Keratinocyte (primary cell): ENCODE measurements at regions not wholly inside any gene's neighbourhood (a gene's known extent, or its start where the extent isn't known, plus 50 kb on each side); places are given as distances from the start of the nearest gene placed in this dataset.

ENCODE experiments used
- DNase-seq: peaks from one replicate; pipeline ENCODE4 v3.0.0-alpha.2; 2011; ENCODE audit warnings: low read depth, missing footprints, low spot score
- FAIRE-seq: peaks from 2 replicates; lab custom pipeline; 2011; peaks lifted over from hg19 to GRCh38; lab: Jason Lieb, UNC
- H2AFZ ChIP-seq: 2 replicates; pipeline ENCODE4 v1.6.0; 2012; ENCODE audit warnings: low read length, control low read depth, inconsistent platforms; ENCODE audit not compliant: control insufficient read depth
- H3K27ac ChIP-seq: 2 replicates; pipeline ENCODE4 v1.5.1; 2011; ENCODE audit warnings: low read length; ENCODE audit not compliant: control insufficient read depth, insufficient read depth
- H3K27me3 ChIP-seq: 3 replicates; pipeline ENCODE4 v1.6.0; 2011; ENCODE audit warnings: low read length; ENCODE audit not compliant: control insufficient read depth, insufficient read depth; ENCODE audit errors: extremely low read depth
- H3K36me3 ChIP-seq, 2 experiments: 2 replicates in 1 of 2; 3 replicates in 1 of 2; pipeline ENCODE4 v1.5.1; 2011; ENCODE audit warnings: low read length in 2 of 2, mild to moderate bottlenecking in 1 of 2; ENCODE audit not compliant: control insufficient read depth in 2 of 2, insufficient read depth in 2 of 2; ENCODE audit errors: extremely low read depth in 1 of 2
- H3K4me1 ChIP-seq: 3 replicates; pipeline ENCODE4 v1.5.1; 2011; ENCODE audit warnings: low read length; ENCODE audit not compliant: control insufficient read depth, insufficient read depth; ENCODE audit errors: extremely low read depth
- H3K4me2 ChIP-seq: 3 replicates; pipeline ENCODE4 v1.6.0; 2011; ENCODE audit warnings: low read depth, low read length; ENCODE audit not compliant: control insufficient read depth, insufficient read depth; ENCODE audit errors: extremely low read depth
- H3K4me3 ChIP-seq, 3 experiments: fragments of 200-600 bp in 1 of 3; sonication (generic) in 1 of 3; 2 replicates in 2 of 3; 3 replicates in 1 of 3; pipeline ENCODE4 v1.5.1; 2011 to 2016; ENCODE audit warnings: low read length in 3 of 3, mild to moderate bottlenecking in 3 of 3, control low read depth in 2 of 3, inconsistent platforms in 1 of 3, low read depth in 1 of 3, mixed read lengths in 1 of 3, mixed run types in 1 of 3, moderate library complexity in 1 of 3; ENCODE audit not compliant: control insufficient read depth in 2 of 3, insufficient read depth in 2 of 3; ENCODE audit errors: extremely low read depth in 1 of 3
- H3K79me2 ChIP-seq: 2 replicates; pipeline ENCODE4 v1.6.0; 2012; ENCODE audit warnings: low read length; ENCODE audit not compliant: control insufficient read depth, insufficient read depth
- H3K9ac ChIP-seq: 3 replicates; pipeline ENCODE4 v1.6.0; 2011; ENCODE audit warnings: low read length; ENCODE audit not compliant: control insufficient read depth, insufficient read depth; ENCODE audit errors: extremely low read depth
- H3K9me1 ChIP-seq: 3 replicates; pipeline ENCODE4 v1.6.0; 2011; ENCODE audit warnings: low read length; ENCODE audit not compliant: control insufficient read depth, insufficient read depth; ENCODE audit errors: extremely low read depth
- H3K9me3 ChIP-seq: 2 replicates; pipeline ENCODE4 v1.5.1; 2012; ENCODE audit warnings: low read depth, low read length; ENCODE audit not compliant: control insufficient read depth
- H4K20me1 ChIP-seq: 3 replicates; pipeline ENCODE4 v1.6.0; 2011; ENCODE audit warnings: low read length; ENCODE audit not compliant: control insufficient read depth, insufficient read depth; ENCODE audit errors: extremely low read depth
- CTCF ChIP-seq, 3 experiments: IDR thresholded peaks in 1 of 3; conservative IDR thresholded peaks in 1 of 3; optimal IDR thresholded peaks in 1 of 3; 2 replicates in 2 of 3; 3 replicates in 1 of 3; pipeline versions ENCODE3 to v1.5.1; 2011; ENCODE audit warnings: low read length in 3 of 3, mild to moderate bottlenecking in 3 of 3, moderate library complexity in 2 of 3, control low read depth in 1 of 3, inconsistent platforms in 1 of 3; ENCODE audit not compliant: insufficient read depth in 2 of 3; ENCODE audit errors: extremely low read depth in 1 of 3
- EZH2 ChIP-seq: IDR thresholded peaks from one replicate; pipeline ENCODE4 v1.6.1; 2012; ENCODE audit warnings: inconsistent platforms, mild to moderate bottlenecking, low read length, moderate library complexity
- dilution Hi-C: fragments of 300-500 bp; cut with MboI; formaldehyde crosslinking; loops from one replicate; pipeline ENCODE4 v1.7.0; 2020; ENCODE audit warnings: low sequenced_read_pairs; ENCODE audit not compliant: extremely low pct_ligation_motif_present

GRCh38 chr11:69921128-69922014 is 102.2 kb upstream of the FGF3 start:
- dilution Hi-C loops, result no loop called here
- no peak overlapping the region for H3K27ac ChIP-seq
- H3K4me3 ChIP-seq, result no peak overlapping the region
- no peak overlapping the region for H3K4me2 ChIP-seq
- FAIRE-seq, result no peak
- no peak overlapping the region for H2AFZ ChIP-seq
- peaks cover 36% of the 10 kb centered on the region for H3K27me3 ChIP-seq
- TF ChIP-seq EZH2 (no peak), CTCF (optimal IDR thresholded peaks at IDR 0.05 in 1 of 3, IDR thresholded peaks at IDR 0.05 in 1 of 3, conservative IDR thresholded peaks at IDR 0.05 in 1 of 3; ENCODE audit: extremely low read depth in 1 of 3, insufficient read depth in 2 of 3, low read length in 3 of 3) (no peak)
- H3K9ac ChIP-seq, result no peak overlapping the region
- H3K9me1 ChIP-seq, result no peaks in the 10 kb centered on the region
- H3K79me2 ChIP-seq, result no peaks in the 10 kb centered on the region
- H3K9me3 ChIP-seq, result no peaks in the 10 kb centered on the region
- H3K4me1 ChIP-seq, result no peaks in the 10 kb centered on the region
- no peak for DNase-seq
- H3K36me3 ChIP-seq, result no peaks in the 10 kb centered on the region
- H4K20me1 ChIP-seq, result no peaks in the 10 kb centered on the region

- H3K79me2 ChIP-seq, result no peaks in the 10 kb centered on the region
- no peaks in the 10 kb centered on the region for H4K20me1 ChIP-seq
- H2AFZ ChIP-seq, result no peak overlapping the region
- H3K36me3 ChIP-seq, result no peaks in the 10 kb centered on the region
- TF ChIP-seq CTCF (optimal IDR thresholded peaks at IDR 0.05 in 1 of 3, IDR thresholded peaks at IDR 0.05 in 1 of 3, conservative IDR thresholded peaks at IDR 0.05 in 1 of 3; ENCODE audit: extremely low read depth in 1 of 3, insufficient read depth in 2 of 3, low read length in 3 of 3) (no peak), EZH2 (no peak)
- H3K9me3 ChIP-seq, result no peaks in the 10 kb centered on the region
- no peak overlapping the region for H3K9ac ChIP-seq
- no peak overlapping the region for H3K4me3 ChIP-seq
- no peak overlapping the region for H3K27ac ChIP-seq
- no peaks in the 10 kb centered on the region for H3K4me1 ChIP-seq
- dilution Hi-C loops, result no loop called here
- DNase-seq (no peak), FAIRE-seq (no peak)
- H3K9me1 ChIP-seq, result no peaks in the 10 kb centered on the region
- peaks cover 40% of the 10 kb centered on the region for H3K27me3 ChIP-seq
- no peak overlapping the region for H3K4me2 ChIP-seq
Observed at GRCh38 chr11:69922015-69922595, 102.9 kb upstream of the FGF3 start.
